Thyroid gland (tissue), 4 donors: ENCODE measurements at regions not wholly inside any gene's neighbourhood (a gene's known extent, or its start where the extent isn't known, plus 50 kb on each side); places are given as distances from the start of the nearest gene placed in this dataset.
A peak's percentile ranks its signal among the peaks of the same experiment; 100 is the strongest.

ENCODE experiments used
- DNase-seq, 2 donors: peaks; one replicate each; pipeline ENCODE4 v3.0.0-alpha.2; 2019
- H3K27ac ChIP-seq, 3 donors: fragments of 200-600 bp; sonication (generic); 1 replicate in 2 of 3; 2 replicates in 1 of 3; pipeline ENCODE4 v1.5.1; 2016 to 2019; ENCODE audit warnings: mild to moderate bottlenecking in 1 of 3, moderate library complexity in 1 of 3
- H3K27me3 ChIP-seq: fragments of 200-600 bp; sonication (generic); one replicate; pipeline ENCODE4 v1.5.1; 2019
- H3K36me3 ChIP-seq, 2 donors: fragments of 200-600 bp; sonication (generic); one replicate each; pipeline ENCODE4 v1.5.1; 2016 to 2019
- H3K4me1 ChIP-seq, 2 donors: fragments of 200-600 bp; sonication (generic); one replicate each; pipeline ENCODE4 v1.5.1; 2017 to 2019
- H3K4me3 ChIP-seq, 3 donors: fragments of 200-600 bp; sonication (generic); replicated peaks in 1 of 3; 1 replicate in 2 of 3; 2 replicates in 1 of 3; pipeline ENCODE4 v1.5.1; 2016; ENCODE audit warnings: mild to moderate bottlenecking in 1 of 3
- H3K9me3 ChIP-seq: fragments of 200-600 bp; sonication (generic); one replicate; pipeline ENCODE4 v1.5.1; 2017
- CTCF ChIP-seq, 6 experiments: fragments of 200-600 bp in 3 of 6; fragments of 450-650 bp in 3 of 6; sonication (generic) in 3 of 6; IDR thresholded peaks; one replicate each; pipeline ENCODE4 v1.5.1; 2016 to 2019; ENCODE audit warnings: antibody characterized with exemption in 6 of 6, mild to moderate bottlenecking in 2 of 6, inconsistent platforms in 1 of 6, moderate library complexity in 1 of 6
- POLR2A ChIP-seq, 2 donors: fragments of 450-650 bp; IDR thresholded peaks; one replicate each; pipeline ENCODE4 v1.6.1; 2017; ENCODE audit warnings: antibody characterized with exemption in 2 of 2, mild to moderate bottlenecking in 2 of 2, moderate library complexity in 1 of 2
- whole genome bisulfite sequencing, 2 donors: methylation state at CpG; one replicate each; pipeline ENCODE4 v1.1.5; 2017; 5-methylcytosine and 5-hydroxymethylcytosine counted together
- intact Hi-C: fragments of 100-400 bp; cut with DNase I; formaldehyde crosslinking; loops from one replicate; pipeline ENCODE4 v1.15.1; 2023

- Histone ChIP-seq H3K27ac (no peak overlapping the region), H3K4me3 (no peak overlapping the region), H3K4me1 (no peaks in the 10 kb centered on the region), H3K36me3 (no peaks in the 10 kb centered on the region), H3K27me3 (no peaks in the 10 kb centered on the region), H3K9me3 (no peaks in the 10 kb centered on the region)
- DNase-seq, result no peak
- TF ChIP-seq CTCF (IDR thresholded peaks at IDR 0.05), result no peak
- TF ChIP-seq POLR2A (IDR thresholded peaks at IDR 0.05), result no peak
- WGBS, 2 donors, result 95 to 96% methylated on average over 7 of the region's 7 CpGs
- intact Hi-C loops, result no loop called here
These were observed 90.4 kb upstream of the PLPPR4 start for GRCh38 chr1:99173900-99174299.

- H3K27me3 ChIP-seq, result no peaks in the 10 kb centered on the region
- 84 to 89% methylated on average over 1 of the region's 1 CpG for WGBS, 2 donors
- H3K4me3 ChIP-seq, result no peak overlapping the region
- no peak for DNase-seq
- peaks cover 0 to 6% of the 10 kb centered on the region in 2 donors for H3K4me1 ChIP-seq
- no peak overlapping the region for H3K27ac ChIP-seq
- no peaks in the 10 kb centered on the region for H3K36me3 ChIP-seq
- TF ChIP-seq CTCF (IDR thresholded peaks at IDR 0.05) (no peak), POLR2A (IDR thresholded peaks at IDR 0.05) (no peak)
- intact Hi-C loops, result loop anchor here (5.0 kb wide), 1 partner anchor 531 kb away; no protein-coding TSS in a partner anchor
- H3K9me3 ChIP-seq, result no peaks in the 10 kb centered on the region
These were observed 87.5 kb upstream of the PLPPR4 start for GRCh38 chr1:99176753-99177152.

- Histone ChIP-seq H3K4me1 (peaks cover 0 to 6% of the 10 kb centered on the region in 2 donors), H3K27me3 (no peaks in the 10 kb centered on the region), H3K9me3 (no peaks in the 10 kb centered on the region), H3K36me3 (no peaks in the 10 kb centered on the region), H3K27ac (no peak overlapping the region), H3K4me3 (no peak overlapping the region)
- intact Hi-C loops, result loop anchor here (5.0 kb wide), 1 partner anchor 530 kb away; no protein-coding TSS in a partner anchor
- DNase-seq, result no peak
- TF ChIP-seq POLR2A (IDR thresholded peaks at IDR 0.05) (no peak), CTCF (IDR thresholded peaks at IDR 0.05) (no peak)
- 48 to 52% methylated on average over 1 of the region's 1 CpG for WGBS, 2 donors
These were observed 86.8 kb upstream of the PLPPR4 start for GRCh38 chr1:99177465-99177864.

- Histone ChIP-seq H3K36me3 (no peaks in the 10 kb centered on the region), H3K27ac (peak overlapping the region in 2 of 3 donors; percentile 63 to 72), H3K4me3 (no peak overlapping the region), H3K4me1 (peaks cover 0 to 6% of the 10 kb centered on the region in 2 donors), H3K27me3 (no peaks in the 10 kb centered on the region), H3K9me3 (no peaks in the 10 kb centered on the region)
- peak; percentile 79 to 85 for DNase-seq
- TF ChIP-seq POLR2A (IDR thresholded peaks at IDR 0.05), result no peak
- TF ChIP-seq CTCF (IDR thresholded peaks at IDR 0.05), result peak; percentile 58 to 91 (median 78)
- WGBS, 2 donors, result 5% methylated on average over 3 of the region's 3 CpGs
- intact Hi-C loops, result no loop called here
These were observed 83.9 kb upstream of the PLPPR4 start for GRCh38 chr1:99180343-99180808.

GRCh38 chr1:99180915-99181314, 83.4 kb upstream of the PLPPR4 start:
- intact Hi-C loops, result no loop called here
- WGBS, 2 donors, result 64 to 75% methylated on average over 2 of the region's 2 CpGs
- DNase-seq, result no peak
- Histone ChIP-seq H3K4me1 (peaks cover 0 to 6% of the 10 kb centered on the region in 2 donors), H3K4me3 (no peak overlapping the region), H3K9me3 (no peaks in the 10 kb centered on the region), H3K27me3 (no peaks in the 10 kb centered on the region), H3K36me3 (no peaks in the 10 kb centered on the region), H3K27ac (peak overlapping the region in 1 of 3 donors; percentile 15)
- TF ChIP-seq CTCF (IDR thresholded peaks at IDR 0.05) (no peak), POLR2A (IDR thresholded peaks at IDR 0.05) (no peak)
